ENCODE measurements at regions not wholly inside any gene's neighbourhood (a gene's known extent, or its start where the extent isn't known, plus 50 kb on each side); places are given as distances from the start of the nearest gene placed in this dataset.
"Not testable (repeated sequence)": the region's sequence is repeated elsewhere in the genome, so short reads cannot be mapped to it uniquely, and the experiment has no call there.

- DNase-seq (ENCODE audit: low spot score), result no peak
- no peak overlapping the region for H3K4me3 ChIP-seq (ENCODE audit: low read depth in 1 of 3, low read length in 3 of 3)
- H3K27me3 ChIP-seq (ENCODE audit: control insufficient read depth in 4 of 4, insufficient read depth in 4 of 4, low read length in 3 of 4), result no peaks in the 10 kb centered on the region
- H3K4me1 ChIP-seq (ENCODE audit: control insufficient read depth in 4 of 4, insufficient read depth in 4 of 4, low read length in 3 of 4), result no peaks in the 10 kb centered on the region
- 90% methylated on average over 2 of the region's 2 CpGs for WGBS
- no peaks in the 10 kb centered on the region for H3K36me3 ChIP-seq (ENCODE audit: control insufficient read depth in 4 of 4, insufficient read depth in 3 of 4, low read depth in 1 of 4, low read length in 3 of 4)
- no peaks in the 10 kb centered on the region for H3K9me3 ChIP-seq (ENCODE audit: control insufficient read depth in 4 of 4, low read length in 3 of 4)
- no peak overlapping the region for H3K27ac ChIP-seq (ENCODE audit: low read depth in 1 of 2, low read length in 2 of 2)
- TF ChIP-seq JUND (IDR thresholded peaks at IDR 0.05) (no peak), RXRA (IDR thresholded peaks at IDR 0.05) (no peak), RAD21 (IDR thresholded peaks at IDR 0.05) (no peak), TAF1 (conservative IDR thresholded peaks at IDR 0.05) (no peak), SP1 (IDR thresholded peaks at IDR 0.05) (no peak), FOXA1 (IDR thresholded peaks at IDR 0.05) (no peak), HNF4A (conservative IDR thresholded peaks at IDR 0.05) (no peak), HNF4G (IDR thresholded peaks at IDR 0.05) (no peak), YY1 (IDR thresholded peaks at IDR 0.05) (no peak), ZBTB33 (IDR thresholded peaks at IDR 0.05) (no peak), EGR1 (IDR thresholded peaks at IDR 0.05; ENCODE audit: low read depth in 2 of 2) (no peak), ATF3 (IDR thresholded peaks at IDR 0.05) (no peak), NR2F2 (IDR thresholded peaks at IDR 0.05) (no peak)
- TF ChIP-seq, protein P1, sequence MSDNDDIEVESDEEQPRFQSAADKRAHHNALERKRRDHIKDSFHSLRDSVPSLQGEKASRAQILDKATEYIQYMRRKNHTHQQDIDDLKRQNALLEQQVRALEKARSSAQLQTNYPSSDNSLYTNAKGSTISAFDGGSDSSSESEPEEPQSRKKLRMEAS (IDR thresholded peaks at IDR 0.05), result no peak
- TF ChIP-seq, protein P2, sequence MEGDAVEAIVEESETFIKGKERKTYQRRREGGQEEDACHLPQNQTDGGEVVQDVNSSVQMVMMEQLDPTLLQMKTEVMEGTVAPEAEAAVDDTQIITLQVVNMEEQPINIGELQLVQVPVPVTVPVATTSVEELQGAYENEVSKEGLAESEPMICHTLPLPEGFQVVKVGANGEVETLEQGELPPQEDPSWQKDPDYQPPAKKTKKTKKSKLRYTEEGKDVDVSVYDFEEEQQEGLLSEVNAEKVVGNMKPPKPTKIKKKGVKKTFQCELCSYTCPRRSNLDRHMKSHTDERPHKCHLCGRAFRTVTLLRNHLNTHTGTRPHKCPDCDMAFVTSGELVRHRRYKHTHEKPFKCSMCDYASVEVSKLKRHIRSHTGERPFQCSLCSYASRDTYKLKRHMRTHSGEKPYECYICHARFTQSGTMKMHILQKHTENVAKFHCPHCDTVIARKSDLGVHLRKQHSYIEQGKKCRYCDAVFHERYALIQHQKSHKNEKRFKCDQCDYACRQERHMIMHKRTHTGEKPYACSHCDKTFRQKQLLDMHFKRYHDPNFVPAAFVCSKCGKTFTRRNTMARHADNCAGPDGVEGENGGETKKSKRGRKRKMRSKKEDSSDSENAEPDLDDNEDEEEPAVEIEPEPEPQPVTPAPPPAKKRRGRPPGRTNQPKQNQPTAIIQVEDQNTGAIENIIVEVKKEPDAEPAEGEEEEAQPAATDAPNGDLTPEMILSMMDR (IDR thresholded peaks at IDR 0.05; ENCODE audit: low read depth, low read length, missing input control), result no peak
- TF ChIP-seq, protein P3, sequence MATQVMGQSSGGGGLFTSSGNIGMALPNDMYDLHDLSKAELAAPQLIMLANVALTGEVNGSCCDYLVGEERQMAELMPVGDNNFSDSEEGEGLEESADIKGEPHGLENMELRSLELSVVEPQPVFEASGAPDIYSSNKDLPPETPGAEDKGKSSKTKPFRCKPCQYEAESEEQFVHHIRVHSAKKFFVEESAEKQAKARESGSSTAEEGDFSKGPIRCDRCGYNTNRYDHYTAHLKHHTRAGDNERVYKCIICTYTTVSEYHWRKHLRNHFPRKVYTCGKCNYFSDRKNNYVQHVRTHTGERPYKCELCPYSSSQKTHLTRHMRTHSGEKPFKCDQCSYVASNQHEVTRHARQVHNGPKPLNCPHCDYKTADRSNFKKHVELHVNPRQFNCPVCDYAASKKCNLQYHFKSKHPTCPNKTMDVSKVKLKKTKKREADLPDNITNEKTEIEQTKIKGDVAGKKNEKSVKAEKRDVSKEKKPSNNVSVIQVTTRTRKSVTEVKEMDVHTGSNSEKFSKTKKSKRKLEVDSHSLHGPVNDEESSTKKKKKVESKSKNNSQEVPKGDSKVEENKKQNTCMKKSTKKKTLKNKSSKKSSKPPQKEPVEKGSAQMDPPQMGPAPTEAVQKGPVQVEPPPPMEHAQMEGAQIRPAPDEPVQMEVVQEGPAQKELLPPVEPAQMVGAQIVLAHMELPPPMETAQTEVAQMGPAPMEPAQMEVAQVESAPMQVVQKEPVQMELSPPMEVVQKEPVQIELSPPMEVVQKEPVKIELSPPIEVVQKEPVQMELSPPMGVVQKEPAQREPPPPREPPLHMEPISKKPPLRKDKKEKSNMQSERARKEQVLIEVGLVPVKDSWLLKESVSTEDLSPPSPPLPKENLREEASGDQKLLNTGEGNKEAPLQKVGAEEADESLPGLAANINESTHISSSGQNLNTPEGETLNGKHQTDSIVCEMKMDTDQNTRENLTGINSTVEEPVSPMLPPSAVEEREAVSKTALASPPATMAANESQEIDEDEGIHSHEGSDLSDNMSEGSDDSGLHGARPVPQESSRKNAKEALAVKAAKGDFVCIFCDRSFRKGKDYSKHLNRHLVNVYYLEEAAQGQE (IDR thresholded peaks at IDR 0.05), result no peak
- no peak overlapping the region for H3K9ac ChIP-seq (ENCODE audit: low read depth in 1 of 2, low read length in 2 of 2)
Measured at GRCh38 chr9:102185371-102185770, 446.9 kb upstream of the GRIN3A start.

DNA sequence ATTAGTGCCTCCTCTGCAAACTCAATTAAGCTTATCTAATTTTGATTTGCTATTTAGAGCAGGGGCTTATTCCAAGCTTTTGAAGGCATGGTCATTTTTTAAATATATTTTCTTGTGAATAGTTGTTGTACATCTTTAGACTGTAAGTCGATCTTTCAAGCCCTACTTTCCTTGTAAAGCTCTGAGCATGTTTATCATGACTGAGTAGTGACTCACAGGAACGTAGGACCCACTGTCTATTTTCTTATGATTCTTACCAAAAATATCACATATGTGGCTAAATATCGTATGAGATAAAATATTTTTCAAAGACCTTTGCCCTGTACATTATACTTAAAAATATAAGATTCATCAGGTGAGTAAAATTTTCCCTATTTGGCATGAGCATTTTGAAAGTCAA, 440.4 kb upstream of the GRIN3A start:
- Histone ChIP-seq H3K4me1 (ENCODE audit: control insufficient read depth in 4 of 4, insufficient read depth in 4 of 4, low read length in 3 of 4) (no peaks in the 10 kb centered on the region), H3K9ac (ENCODE audit: low read depth in 1 of 2, low read length in 2 of 2) (no peak overlapping the region), H3K36me3 (ENCODE audit: control insufficient read depth in 4 of 4, insufficient read depth in 3 of 4, low read depth in 1 of 4, low read length in 3 of 4) (peaks cover 0 to 3% (median 0%) of the 10 kb centered on the region in 4 donors), H3K27me3 (ENCODE audit: control insufficient read depth in 4 of 4, insufficient read depth in 4 of 4, low read length in 3 of 4) (no peaks in the 10 kb centered on the region), H3K9me3 (ENCODE audit: control insufficient read depth in 4 of 4, low read length in 3 of 4) (peaks cover 0 to 4% (median 0%) of the 10 kb centered on the region in 4 donors), H3K4me3 (ENCODE audit: low read depth in 1 of 3, low read length in 3 of 3) (no peak overlapping the region), H3K27ac (ENCODE audit: low read depth in 1 of 2, low read length in 2 of 2) (no peak overlapping the region)
- DNase-seq (ENCODE audit: low spot score), result no peak
- WGBS, result 81% methylated on average over 3 of the region's 3 CpGs
- TF ChIP-seq NR2F2 (IDR thresholded peaks at IDR 0.05) (no peak), YY1 (IDR thresholded peaks at IDR 0.05) (no peak)

GRCh38 chr9:102174202-102174601, 435.8 kb upstream of the GRIN3A start:
- not testable (repeated sequence) for DNase-seq (ENCODE audit: low spot score); H3K36me3 ChIP-seq (ENCODE audit: control insufficient read depth in 4 of 4, insufficient read depth in 3 of 4, low read depth in 1 of 4, low read length in 3 of 4); H3K4me1 ChIP-seq (ENCODE audit: control insufficient read depth in 4 of 4, insufficient read depth in 4 of 4, low read length in 3 of 4); H3K27me3 ChIP-seq (ENCODE audit: control insufficient read depth in 4 of 4, insufficient read depth in 4 of 4, low read length in 3 of 4); H3K4me3 ChIP-seq (ENCODE audit: low read depth in 1 of 3, low read length in 3 of 3); H3K9ac ChIP-seq (ENCODE audit: low read depth in 1 of 2, low read length in 2 of 2); H3K27ac ChIP-seq (ENCODE audit: low read depth in 1 of 2, low read length in 2 of 2); H3K9me3 ChIP-seq (ENCODE audit: control insufficient read depth in 4 of 4, low read length in 3 of 4)
- 87% methylated on average over 8 of the region's 8 CpGs for WGBS

All from liver (tissue), 8 donors.